ENCODE measurements at regions not wholly inside any gene's neighbourhood (a gene's known extent, or its start where the extent isn't known, plus 50 kb on each side); places are given as distances from the start of the nearest gene placed in this dataset.

GRCh38 chr10:109676703-109677102, 246.6 kb downstream of the XPNPEP1 start:
- TF ChIP-seq CTCF (conservative IDR thresholded peaks at IDR 0.05; ENCODE audit: low read depth, low read length) (no peak), RCOR1 (IDR thresholded peaks at IDR 0.05; ENCODE audit: insufficient replicate concordance, low read length) (no peak), NFE2L2 (IDR thresholded peaks at IDR 0.05; ENCODE audit: low read depth, low read length) (no peak), POLR2A (IDR thresholded peaks at IDR 0.05; ENCODE audit: low read depth, low read length) (no peak), CEBPB (IDR thresholded peaks at IDR 0.05; ENCODE audit: low read depth, low read length) (no peak), ELK1 (IDR thresholded peaks at IDR 0.05; ENCODE audit: borderline replicate concordance, low read depth, low read length) (no peak), MAZ (IDR thresholded peaks at IDR 0.05; ENCODE audit: borderline replicate concordance, low read depth, low read length) (no peak), MAFK (IDR thresholded peaks at IDR 0.05; ENCODE audit: low read depth, low read length) (no peak), MXI1 (IDR thresholded peaks at IDR 0.05; ENCODE audit: borderline replicate concordance, low read depth, low read length) (no peak), RFX5 (IDR thresholded peaks at IDR 0.05; ENCODE audit: low read depth, low read length) (no peak), FOS (IDR thresholded peaks at IDR 0.05; ENCODE audit: low read depth, low read length) (no peak)

Data from IMR-90 (cell line).